ENCODE measurements at regions not wholly inside any gene's neighbourhood (a gene's known extent, or its start where the extent isn't known, plus 50 kb on each side); places are given as distances from the start of the nearest gene placed in this dataset.
A peak's percentile ranks its signal among the peaks of the same experiment; 100 is the strongest.

GRCh38 chr5:110077147-110077546, 387.4 kb downstream of the MAN2A1 start:
- DNase-seq (ENCODE audit: low spot score), result no peak

- DNase-seq (ENCODE audit: low spot score), result no peak
Observed at GRCh38 chr5:110082194-110082593, 392.5 kb downstream of the MAN2A1 start.

GRCh38 chr5:110082863-110083262, 393.1 kb downstream of the MAN2A1 start:
- no peak for DNase-seq (ENCODE audit: low spot score)

GRCh38 chr5:110085826-110086225, 396.1 kb downstream of the MAN2A1 start:
- DNase-seq (ENCODE audit: low spot score), result no peak

GRCh38 chr5:110086658-110087388, 397.1 kb downstream of the MAN2A1 start:
- DNase-seq (ENCODE audit: low spot score), result peak; percentile 60

- no peak for DNase-seq (ENCODE audit: low spot score)
Observed at GRCh38 chr5:110087829-110088228, 398.1 kb downstream of the MAN2A1 start.

- no peak for DNase-seq (ENCODE audit: low spot score)
Observed at GRCh38 chr5:110088676-110089436, 399.1 kb downstream of the MAN2A1 start.

GRCh38 chr5:110092955-110093785, 403.4 kb downstream of the MAN2A1 start:
- DNase-seq (ENCODE audit: low spot score), result no peak

GRCh38 chr5:110094109-110094508, 404.4 kb downstream of the MAN2A1 start:
- DNase-seq (ENCODE audit: low spot score), result no peak

GRCh38 chr5:110094548-110094947, 404.8 kb downstream of the MAN2A1 start:
- DNase-seq (ENCODE audit: low spot score), result no peak

GRCh38 chr5:110096419-110096818, 406.7 kb downstream of the MAN2A1 start:
- no peak for DNase-seq (ENCODE audit: low spot score)

GRCh38 chr5:110099572-110099971, 409.8 kb downstream of the MAN2A1 start:
- DNase-seq (ENCODE audit: low spot score), result no peak

- no peak for DNase-seq (ENCODE audit: low spot score)
Observed at GRCh38 chr5:110103081-110103480, 413.4 kb downstream of the MAN2A1 start.

GRCh38 chr5:110104060-110104725, 414.5 kb downstream of the MAN2A1 start:
- DNase-seq (ENCODE audit: low spot score), result no peak

- no peak for DNase-seq (ENCODE audit: low spot score)
Observed at GRCh38 chr5:110104726-110105669, 415.3 kb downstream of the MAN2A1 start.

GRCh38 chr5:110105692-110106091, 416.0 kb downstream of the MAN2A1 start:
- DNase-seq (ENCODE audit: low spot score), result no peak

GRCh38 chr5:110106750-110107149, 417.0 kb downstream of the MAN2A1 start:
- DNase-seq (ENCODE audit: low spot score), result no peak

GRCh38 chr5:110108520-110108919, 418.8 kb downstream of the MAN2A1 start:
- DNase-seq (ENCODE audit: low spot score), result no peak

GRCh38 chr5:110109667-110110066, 419.9 kb downstream of the MAN2A1 start:
- DNase-seq (ENCODE audit: low spot score), result no peak

- no peak for DNase-seq (ENCODE audit: low spot score)
Observed at GRCh38 chr5:110112348-110112747, 422.6 kb downstream of the MAN2A1 start.

- no peak for DNase-seq (ENCODE audit: low spot score)
Observed at GRCh38 chr5:110115503-110115902, 425.8 kb downstream of the MAN2A1 start.

Data from activated CD4-positive, alpha-beta T cell treated with anti-CD3 and anti-CD28 coated beads, Interleukin-2, Interleukin-4, amounts not matched to agents 100 ng/mL and 50 ng/mL, durations not matched to agents 16 hours and 8 hours (primary cell).